H1 (cell line): ENCODE measurements at regions not wholly inside any gene's neighbourhood (a gene's known extent, or its start where the extent isn't known, plus 50 kb on each side); places are given as distances from the start of the nearest gene placed in this dataset.

Experiments
- CTCF ChIA-PET: fragments of 300-600 bp; sonication (Branson Sonifier 250); formaldehyde crosslinking; loops from one replicate; lab custom pipeline; 2021; ENCODE audit not compliant: partially characterized antibody; lab: Charles Lee
- POLR2A ChIA-PET: fragments of 300-600 bp; sonication (Branson Sonifier 250); formaldehyde crosslinking; loops from one replicate; lab custom pipeline; 2021; ENCODE audit warnings: inconsistent platforms; ENCODE audit not compliant: partially characterized antibody; lab: Charles Lee
- DNase-seq, 2 experiments: peaks; one replicate each; pipeline versions ENCODE4 v3.0.0 to v3.0.0-alpha.2; 2010 to 2022; ENCODE audit warnings: low spot score in 2 of 2, low read depth in 1 of 2, mixed read lengths in 1 of 2
- FAIRE-seq: peaks from 2 replicates; lab custom pipeline; 2011; peaks lifted over from hg19 to GRCh38; lab: Jason Lieb, UNC
- H2AFZ ChIP-seq: 2 replicates; pipeline ENCODE4 v1.8.1; 2012; ENCODE audit warnings: low read length, inconsistent platforms
- H2AK5ac ChIP-seq: 2 replicates; pipeline ENCODE4 v1.6.1; 2013; ENCODE audit warnings: low read depth, low read length
- H2BK120ac ChIP-seq: replicated peaks from 2 replicates; pipeline ENCODE3; 2013; ENCODE audit warnings: low read depth, low read length, inconsistent platforms
- H2BK12ac ChIP-seq: 2 replicates; pipeline ENCODE4 v1.6.1; 2013; ENCODE audit warnings: low read depth, low read length
- H2BK15ac ChIP-seq: 2 replicates; pipeline ENCODE4 v1.6.1; 2013; ENCODE audit warnings: low read length
- H2BK20ac ChIP-seq: 2 replicates; pipeline ENCODE4 v1.6.1; 2013; ENCODE audit warnings: low read length
- H2BK5ac ChIP-seq: 2 replicates; pipeline ENCODE4 v1.6.1; 2013; ENCODE audit warnings: low read depth, low read length
- H3K14ac ChIP-seq: 2 replicates; pipeline ENCODE4 v1.6.1; 2013; ENCODE audit warnings: inconsistent platforms; ENCODE audit not compliant: insufficient read length
- H3K18ac ChIP-seq: 2 replicates; pipeline ENCODE4 v1.6.1; 2013; ENCODE audit warnings: low read length; ENCODE audit errors: extremely low read depth
- H3K23ac ChIP-seq: 2 replicates; pipeline ENCODE4 v1.6.1; 2013; ENCODE audit warnings: inconsistent platforms; ENCODE audit not compliant: insufficient read length
- H3K23me2 ChIP-seq: 2 replicates; pipeline ENCODE4 v1.6.1; 2013; ENCODE audit warnings: low read depth, low read length
- H3K27ac ChIP-seq: 2 replicates; pipeline ENCODE4 v1.6.1; 2011; ENCODE audit warnings: low read depth, low read length, inconsistent platforms
- H3K27me3 ChIP-seq, 4 experiments: replicated peaks in 1 of 4; 1 replicate in 1 of 4; 2 replicates in 3 of 4; pipeline versions ENCODE4 v1.6.1 to v1.8.1; 2011 to 2013; ENCODE audit warnings: low read length in 3 of 4, mild to moderate bottlenecking in 3 of 4, inconsistent platforms in 2 of 4, mixed read lengths in 2 of 4, moderate library complexity in 1 of 4; ENCODE audit not compliant: control insufficient read depth in 3 of 4, insufficient read depth in 3 of 4; ENCODE audit errors: extremely low read depth in 1 of 4
- H3K36me3 ChIP-seq, 4 experiments: 2 replicates each; pipeline versions ENCODE4 v1.6.1 to v1.8.1; 2011 to 2013; ENCODE audit warnings: mild to moderate bottlenecking in 4 of 4, low read length in 3 of 4, moderate library complexity in 2 of 4, control low read depth in 1 of 4, inconsistent platforms in 1 of 4; ENCODE audit not compliant: insufficient read depth in 4 of 4, control insufficient read depth in 2 of 4
- H3K4ac ChIP-seq: replicated peaks from 2 replicates; pipeline ENCODE3; 2013; ENCODE audit warnings: low read length, low read depth, mixed read lengths, inconsistent platforms; ENCODE audit not compliant: insufficient read length
- H3K4me1 ChIP-seq, 4 experiments: replicated peaks in 1 of 4; 1 replicate in 1 of 4; 2 replicates in 3 of 4; pipeline versions ENCODE4 v1.6.1 to v1.8.1; 2011 to 2013; ENCODE audit warnings: low read length in 3 of 4, inconsistent platforms in 2 of 4, mixed read lengths in 1 of 4; ENCODE audit not compliant: insufficient read depth in 4 of 4, control insufficient read depth in 3 of 4
- H3K4me2 ChIP-seq, 2 experiments: 2 replicates each; pipeline versions ENCODE4 v1.6.1 to v1.8.1; 2011 to 2013; ENCODE audit warnings: low read depth in 2 of 2, low read length in 2 of 2, control low read depth in 1 of 2, inconsistent platforms in 1 of 2, mild to moderate bottlenecking in 1 of 2; ENCODE audit not compliant: insufficient read depth in 1 of 2
- H3K4me3 ChIP-seq, 4 experiments: fragments of 200-600, 300-600 bp in 1 of 4; sonication (generic), shearing (Covaris generic), sonication (Bioruptor Twin) in 1 of 4; 2 replicates each; pipeline versions ENCODE4 v1.5.1 to v1.8.1; 2011 to 2016; ENCODE audit warnings: low read length in 4 of 4, low read depth in 3 of 4, control low read depth in 2 of 4, inconsistent platforms in 2 of 4, mild to moderate bottlenecking in 2 of 4, mixed read lengths in 1 of 4, moderate library complexity in 1 of 4; ENCODE audit not compliant: insufficient read depth in 2 of 4; ENCODE audit errors: extremely low read depth in 1 of 4
- H3K56ac ChIP-seq: replicated peaks from 2 replicates; pipeline ENCODE3; 2013; ENCODE audit warnings: low read depth, mild to moderate bottlenecking, mixed read lengths, low read length, inconsistent platforms; ENCODE audit not compliant: insufficient read length
- H3K79me1 ChIP-seq: 2 replicates; pipeline ENCODE4 v1.6.1; 2013; ENCODE audit warnings: low read depth, low read length, control low read depth
- H3K79me2 ChIP-seq, 2 experiments: 2 replicates each; pipeline versions ENCODE4 v1.6.1 to v1.8.1; 2012 to 2013; ENCODE audit warnings: low read length in 2 of 2, mild to moderate bottlenecking in 2 of 2, inconsistent platforms in 1 of 2; ENCODE audit not compliant: insufficient read depth in 2 of 2, control insufficient read depth in 1 of 2
- H3K9ac ChIP-seq, 4 experiments: replicated peaks in 1 of 4; 1 replicate in 1 of 4; 2 replicates in 3 of 4; pipeline versions ENCODE4 v1.6.1 to v1.8.1; 2011 to 2013; ENCODE audit warnings: low read depth in 3 of 4, low read length in 3 of 4, control low read depth in 2 of 4, mild to moderate bottlenecking in 2 of 4, moderate library complexity in 2 of 4, inconsistent platforms in 1 of 4; ENCODE audit errors: extremely low read depth in 1 of 4
- H3K9me3 ChIP-seq, 2 experiments: 2 replicates each; pipeline versions ENCODE4 v1.6.1 to v1.8.1; 2012 to 2013; ENCODE audit warnings: mild to moderate bottlenecking in 2 of 2, moderate library complexity in 2 of 2, control low read depth in 1 of 2, inconsistent platforms in 1 of 2, low read depth in 1 of 2, low read length in 1 of 2, mixed read lengths in 1 of 2; ENCODE audit not compliant: insufficient read depth in 2 of 2
- H4K20me1 ChIP-seq, 2 experiments: replicated peaks in 1 of 2; 2 replicates each; pipeline versions ENCODE3 to v1.8.1; 2011 to 2013; ENCODE audit warnings: inconsistent platforms in 2 of 2, low read length in 2 of 2, mild to moderate bottlenecking in 1 of 2; ENCODE audit not compliant: insufficient read depth in 2 of 2, control insufficient read depth in 1 of 2
- H4K5ac ChIP-seq: 2 replicates; pipeline ENCODE4 v1.6.1; 2013; ENCODE audit warnings: low read length, low read depth, mixed read lengths, inconsistent platforms; ENCODE audit not compliant: insufficient read length
- H4K8ac ChIP-seq: 2 replicates; pipeline ENCODE4 v1.8.0; 2013; ENCODE audit warnings: mild to moderate bottlenecking, moderate library complexity, low read length, inconsistent platforms; ENCODE audit not compliant: insufficient read depth; ENCODE audit errors: extremely low read depth
- H4K91ac ChIP-seq: replicated peaks from 2 replicates; pipeline ENCODE3; 2013; ENCODE audit warnings: low read length, mixed read lengths, inconsistent platforms; ENCODE audit not compliant: insufficient read length
- ASH2L ChIP-seq: fragments of 200-600, 300-600 bp; sonication (generic); IDR thresholded peaks from one replicate; pipeline ENCODE4 v1.7.1; 2017; ENCODE audit warnings: low read length
- WGBS, 2 experiments: shearing (Covaris generic) in 1 of 2; methylation state at CpG; one replicate each; pipeline versions ENCODE4 v1.1.6 to v1.1.7; 2013 to 2015; ENCODE audit warnings: low lambda C conversion rate in 2 of 2, mixed read lengths in 2 of 2, inconsistent platforms in 1 of 2, low coverage in 1 of 2, missing lambda C conversion rate in 1 of 2; ENCODE audit not compliant: insufficient replicate concordance in 2 of 2, insufficient coverage in 1 of 2, insufficient read length in 1 of 2; ENCODE audit errors: extremely low coverage in 1 of 2, missing lambda C conversion rate in 1 of 2; 5-methylcytosine and 5-hydroxymethylcytosine counted together

DNA sequence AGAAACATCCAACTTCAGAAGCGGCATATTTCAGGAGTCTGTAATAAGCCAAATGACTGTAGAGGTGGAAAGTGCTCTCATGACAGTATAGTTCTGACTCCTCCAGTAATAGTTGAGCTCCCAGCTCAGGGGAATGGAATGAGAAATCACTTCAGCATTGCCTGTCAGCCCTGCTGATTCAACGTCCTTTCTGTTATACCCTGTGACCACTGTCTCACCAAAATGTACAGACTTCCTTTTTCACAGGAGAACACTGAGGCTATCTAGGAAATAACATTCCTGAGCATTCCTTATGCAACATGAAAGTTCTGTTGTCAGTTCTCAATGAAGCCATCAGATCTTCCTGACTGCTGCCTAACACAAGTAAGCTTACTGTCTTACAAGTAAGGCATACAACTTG lies 284.5 kb upstream of the MME start:
- H3K18ac ChIP-seq, result no peak overlapping the region
- H2BK15ac ChIP-seq, result no peak overlapping the region
- no peak overlapping the region for H4K5ac ChIP-seq
- no peak for FAIRE-seq
- H3K9ac ChIP-seq, result no peak overlapping the region
- H3K4ac ChIP-seq, result no peak overlapping the region
- POLR2A ChIA-PET, result no interaction called here
- H3K23me2 ChIP-seq, result no peaks in the 10 kb centered on the region
- peak overlapping the region; percentile 91 for H2AFZ ChIP-seq
- H4K91ac ChIP-seq, result no peak overlapping the region
- no peaks in the 10 kb centered on the region for H3K79me1 ChIP-seq
- no peak overlapping the region for H2BK20ac ChIP-seq
- no peak for TF ChIP-seq ASH2L
- 90% methylated on average over 2 of the region's 2 CpGs; no CpG with 5 or more reads in 1 of the 2 experiments for WGBS, 2 experiments
- no peaks in the 10 kb centered on the region for H3K9me3 ChIP-seq
- no peak overlapping the region for H3K56ac ChIP-seq
- H4K20me1 ChIP-seq, result no peaks in the 10 kb centered on the region
- no peak overlapping the region for H2BK5ac ChIP-seq
- H2AK5ac ChIP-seq, result no peak overlapping the region
- H3K27ac ChIP-seq, result no peak overlapping the region
- CTCF ChIA-PET, result interaction anchor here (0.6 kb wide), 1 partner anchor 76 kb away, joined by 4 read pairs; no protein-coding TSS in a partner anchor
- no peak overlapping the region for H3K4me3 ChIP-seq
- no peak overlapping the region for H2BK120ac ChIP-seq
- H3K79me2 ChIP-seq, result no peaks in the 10 kb centered on the region
- H3K14ac ChIP-seq, result no peak overlapping the region
- H3K4me2 ChIP-seq, result no peak overlapping the region
- no peak overlapping the region for H4K8ac ChIP-seq
- no peak overlapping the region for H2BK12ac ChIP-seq
- no peak for DNase-seq
- H3K27me3 ChIP-seq, result no peaks in the 10 kb centered on the region
- no peaks in the 10 kb centered on the region for H3K4me1 ChIP-seq
- H3K36me3 ChIP-seq, result no peaks in the 10 kb centered on the region
- H3K23ac ChIP-seq, result no peak overlapping the region
